Testis (tissue), 2 donors: ENCODE measurements at regions not wholly inside any gene's neighbourhood (a gene's known extent, or its start where the extent isn't known, plus 50 kb on each side); places are given as distances from the start of the nearest gene placed in this dataset.

Experiments used
- DNase-seq: peaks from one replicate; pipeline ENCODE4 v3.0.0-alpha.2; 2019
- H3K27ac ChIP-seq, 2 donors: fragments of 200-600 bp; sonication (generic); one replicate each; pipeline ENCODE4 v1.5.1; 2019
- H3K27me3 ChIP-seq: fragments of 200-600 bp; sonication (generic); one replicate; pipeline ENCODE4 v1.5.1; 2019
- H3K36me3 ChIP-seq: fragments of 200-600 bp; sonication (generic); one replicate; pipeline ENCODE4 v1.5.1; 2017; ENCODE audit warnings: low read depth; ENCODE audit errors: missing control alignments
- H3K4me1 ChIP-seq: fragments of 200-600 bp; sonication (generic); one replicate; pipeline ENCODE4 v1.5.1; 2019
- H3K4me3 ChIP-seq, 2 donors: fragments of 200-600 bp; sonication (generic); one replicate each; pipeline ENCODE4 v1.5.1; 2017 to 2019
- H3K9me3 ChIP-seq: fragments of 200-600 bp; sonication (generic); one replicate; pipeline ENCODE4 v1.5.1; 2017
- CTCF ChIP-seq, 3 experiments: fragments of 450-650 bp in 2 of 3; fragments of 200-600 bp in 1 of 3; sonication (generic) in 1 of 3; IDR thresholded peaks; one replicate each; pipeline ENCODE4 v1.5.1; 2016 to 2019; ENCODE audit warnings: antibody characterized with exemption in 3 of 3, mild to moderate bottlenecking in 2 of 3, moderate library complexity in 1 of 3
- POLR2A ChIP-seq: fragments of 450-650 bp; IDR thresholded peaks from one replicate; pipeline ENCODE4 v1.6.1; 2017; ENCODE audit warnings: antibody characterized with exemption, mild to moderate bottlenecking, moderate library complexity
- WGBS, 2 donors: methylation state at CpG; one replicate each; pipeline ENCODE4 v1.1.5; 2018; 5-methylcytosine and 5-hydroxymethylcytosine counted together
- intact Hi-C: fragments of 100-400 bp; cut with DNase I; formaldehyde crosslinking; loops from one replicate; pipeline ENCODE4 v1.15.1; 2023; ENCODE audit warnings: low total_unique reads

GRCh38 chr2:43107679-43108078 lies 118.7 kb downstream of the ZFP36L2 start:
- H3K9me3 ChIP-seq, result no peaks in the 10 kb centered on the region
- peaks cover 48% of the 10 kb centered on the region for H3K4me1 ChIP-seq
- H3K4me3 ChIP-seq, result no peak overlapping the region
- H3K27me3 ChIP-seq, result no peaks in the 10 kb centered on the region
- DNase-seq, result no peak
- no peaks in the 10 kb centered on the region for H3K36me3 ChIP-seq
- peak overlapping the region; percentile 5 to 79 for H3K27ac ChIP-seq
- no peak for TF ChIP-seq POLR2A
- TF ChIP-seq CTCF (IDR thresholded peaks at IDR 0.05), result no peak
- WGBS, 2 donors, result 55 to 59% methylated on average over 3 to 4 of the region's 4 CpGs
- intact Hi-C loops, result no loop called here

- intact Hi-C loops, result no loop called here
- 59 to 76% methylated on average over 9 to 10 of the region's 10 CpGs for WGBS, 2 donors
- Histone ChIP-seq H3K27ac (peak overlapping the region; percentile 66 to 79), H3K27me3 (no peaks in the 10 kb centered on the region), H3K9me3 (no peaks in the 10 kb centered on the region), H3K36me3 (no peaks in the 10 kb centered on the region), H3K4me3 (no peak overlapping the region), H3K4me1 (peaks cover 56% of the 10 kb centered on the region)
- no peak for DNase-seq
- no peak for TF ChIP-seq CTCF (IDR thresholded peaks at IDR 0.05)
- TF ChIP-seq POLR2A, result no peak
These were observed 119.6 kb downstream of the ZFP36L2 start for GRCh38 chr2:43106559-43107527.

- intact Hi-C loops, result no loop called here
- no peaks in the 10 kb centered on the region for H3K36me3 ChIP-seq
- 63 to 71% methylated on average over 4 of the region's 4 CpGs for WGBS, 2 donors
- peaks cover 64% of the 10 kb centered on the region for H3K4me1 ChIP-seq
- H3K9me3 ChIP-seq, result no peaks in the 10 kb centered on the region
- no peak for TF ChIP-seq POLR2A
- peak in 1 of 3 experiments; percentile 15 for TF ChIP-seq CTCF (IDR thresholded peaks at IDR 0.05)
- peak overlapping the region; percentile 66 to 79 for H3K27ac ChIP-seq
- H3K27me3 ChIP-seq, result no peaks in the 10 kb centered on the region
- DNase-seq, result peak; percentile 41
- H3K4me3 ChIP-seq, result no peak overlapping the region
These were observed 120.5 kb downstream of the ZFP36L2 start for GRCh38 chr2:43105586-43106558.

GRCh38 chr2:43104763-43105162 lies 121.6 kb downstream of the ZFP36L2 start:
- DNase-seq, result no peak
- Histone ChIP-seq H3K27me3 (no peaks in the 10 kb centered on the region), H3K4me3 (no peak overlapping the region), H3K4me1 (peaks cover 54% of the 10 kb centered on the region), H3K27ac (no peak overlapping the region), H3K36me3 (no peaks in the 10 kb centered on the region), H3K9me3 (no peaks in the 10 kb centered on the region)
- TF ChIP-seq POLR2A (no peak), CTCF (IDR thresholded peaks at IDR 0.05) (no peak)
- intact Hi-C loops, result no loop called here
- WGBS, 2 donors, result 74 to 87% methylated on average over 2 of the region's 2 CpGs
